ENCODE measurements at regions not wholly inside any gene's neighbourhood (a gene's known extent, or its start where the extent isn't known, plus 50 kb on each side); places are given as distances from the start of the nearest gene placed in this dataset.
"Not testable (repeated sequence)": the region's sequence is repeated elsewhere in the genome, so short reads cannot be mapped to it uniquely, and the experiment has no call there.

DNA sequence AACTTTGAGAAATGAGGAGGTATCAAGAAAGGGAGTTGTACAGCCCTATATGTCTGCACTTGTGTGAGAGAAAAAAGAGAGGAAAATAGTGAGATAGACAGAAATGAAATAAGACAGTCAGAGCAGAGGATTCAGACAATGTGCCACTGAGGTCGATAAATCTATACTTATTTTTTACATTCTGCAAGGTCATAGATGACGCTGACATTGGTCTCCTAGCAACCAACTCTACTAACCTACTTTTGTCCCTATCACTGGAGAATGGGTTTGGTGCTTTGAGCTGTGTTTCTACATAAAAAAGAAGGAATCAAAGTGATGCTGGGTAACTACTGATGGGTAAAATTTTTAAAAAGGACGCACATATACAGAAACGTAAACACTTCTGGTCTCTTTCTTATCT is 573.3 kb upstream of the RORB start:
- no peaks in the 10 kb centered on the region for H3K27me3 ChIP-seq (ENCODE audit: control insufficient read depth, insufficient read depth, low read length)
- no peak overlapping the region for H3K4me3 ChIP-seq (ENCODE audit: insufficient read depth, low read depth, low read length)
- DNase-seq = no peak
- no peaks in the 10 kb centered on the region for H3K36me3 ChIP-seq (replicated peaks; ENCODE audit: control insufficient read depth, insufficient read depth, low read length)

DNA sequence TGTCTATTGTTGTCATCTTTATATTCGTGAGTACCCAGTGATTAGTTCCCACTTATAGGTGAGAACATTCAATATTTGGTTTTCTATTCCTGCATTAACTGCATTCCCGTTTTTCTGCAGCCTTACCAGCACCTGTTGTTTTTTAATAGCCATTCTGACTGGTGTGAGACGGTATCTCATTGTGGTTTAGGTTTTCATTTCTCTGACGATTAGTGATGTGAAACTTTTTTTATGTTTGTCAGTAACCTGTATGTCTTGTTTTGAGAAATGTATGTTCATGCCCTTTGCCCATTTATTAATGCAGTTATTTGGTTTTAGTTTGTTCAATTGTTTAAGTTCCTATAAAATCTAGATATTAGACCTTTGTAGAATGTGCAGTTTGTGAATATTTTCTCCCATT is 546.0 kb upstream of the RORB start:
- DNase-seq = no peak
- Histone ChIP-seq H3K27me3 (ENCODE audit: control insufficient read depth, insufficient read depth, low read length) (no peaks in the 10 kb centered on the region), H3K4me3 (ENCODE audit: insufficient read depth, low read depth, low read length) (no peak overlapping the region), H3K36me3 (replicated peaks; ENCODE audit: control insufficient read depth, insufficient read depth, low read length) (no peaks in the 10 kb centered on the region)

DNA sequence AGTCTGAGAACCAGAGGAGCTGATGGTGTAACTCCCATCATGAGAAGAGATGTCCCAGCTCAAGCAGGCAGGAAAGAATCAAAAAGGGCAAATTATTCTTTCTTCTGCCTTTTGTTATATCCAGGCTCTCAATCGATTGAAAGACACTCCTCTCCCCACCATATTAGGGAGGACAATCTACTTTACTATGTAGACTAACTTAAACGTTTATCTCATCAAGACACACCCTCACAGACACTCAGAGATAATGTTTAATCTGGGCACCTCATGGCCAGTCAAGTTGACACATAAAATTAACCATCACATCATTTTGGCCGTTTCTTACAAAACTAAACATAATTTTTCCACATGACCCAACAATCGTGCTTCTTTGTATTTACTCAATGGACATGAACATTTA is 534.3 kb upstream of the RORB start:
- Histone ChIP-seq H3K4me3 (ENCODE audit: insufficient read depth, low read depth, low read length) (no peak overlapping the region), H3K36me3 (replicated peaks; ENCODE audit: control insufficient read depth, insufficient read depth, low read length) (no peaks in the 10 kb centered on the region), H3K27me3 (ENCODE audit: control insufficient read depth, insufficient read depth, low read length) (no peaks in the 10 kb centered on the region)
- no peak for DNase-seq

DNA sequence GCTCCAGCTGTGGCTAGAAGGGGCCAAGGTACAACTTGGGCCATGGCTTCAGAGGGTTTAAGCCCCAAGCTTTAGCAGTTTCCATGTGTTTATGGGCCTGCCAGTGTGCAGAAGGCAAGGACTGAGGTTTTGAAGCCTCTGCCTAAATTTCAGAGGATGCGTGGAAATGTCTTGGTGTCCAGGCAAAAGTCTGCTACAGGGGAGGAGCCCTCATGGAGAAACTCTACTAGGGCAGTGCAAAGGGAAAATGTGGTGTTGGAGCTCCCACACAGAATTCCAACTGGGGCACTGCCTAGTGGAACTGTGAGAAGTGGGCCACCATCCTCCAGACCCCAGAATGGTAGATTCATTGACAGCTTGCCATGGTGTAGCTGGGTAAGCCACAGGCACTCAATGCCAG is 527.2 kb upstream of the RORB start:
- Histone ChIP-seq H3K4me3 (ENCODE audit: insufficient read depth, low read depth, low read length) (no peak overlapping the region), H3K27me3 (ENCODE audit: control insufficient read depth, insufficient read depth, low read length) (no peaks in the 10 kb centered on the region), H3K36me3 (replicated peaks; ENCODE audit: control insufficient read depth, insufficient read depth, low read length) (peaks cover 1% of the 10 kb centered on the region; the same call in 1 of the 2 replicates)
- DNase-seq = no peak

DNA sequence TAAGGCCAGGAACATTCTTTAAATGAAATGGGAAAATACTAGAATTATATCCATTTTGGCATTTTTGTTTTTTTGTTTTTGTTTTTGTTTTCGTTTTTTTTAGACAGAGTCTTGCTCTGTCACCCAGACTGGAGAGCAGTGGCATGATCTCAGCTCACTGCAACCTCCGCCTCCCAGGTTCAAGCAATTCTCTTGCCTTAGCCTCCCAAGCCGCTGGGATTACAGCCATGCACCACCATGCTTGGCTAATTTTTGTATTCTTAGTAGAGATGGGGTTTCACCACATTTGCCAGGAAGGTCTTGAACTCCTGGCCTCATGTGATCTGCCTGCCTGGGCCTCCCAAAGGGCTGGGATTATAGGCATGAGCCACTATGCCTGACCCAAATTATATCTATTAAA is 520.7 kb upstream of the RORB start:
- not testable (repeated sequence) for DNase-seq; H3K4me3 ChIP-seq (ENCODE audit: insufficient read depth, low read depth, low read length); H3K27me3 ChIP-seq (ENCODE audit: control insufficient read depth, insufficient read depth, low read length); H3K36me3 ChIP-seq (replicated peaks; ENCODE audit: control insufficient read depth, insufficient read depth, low read length)

DNA sequence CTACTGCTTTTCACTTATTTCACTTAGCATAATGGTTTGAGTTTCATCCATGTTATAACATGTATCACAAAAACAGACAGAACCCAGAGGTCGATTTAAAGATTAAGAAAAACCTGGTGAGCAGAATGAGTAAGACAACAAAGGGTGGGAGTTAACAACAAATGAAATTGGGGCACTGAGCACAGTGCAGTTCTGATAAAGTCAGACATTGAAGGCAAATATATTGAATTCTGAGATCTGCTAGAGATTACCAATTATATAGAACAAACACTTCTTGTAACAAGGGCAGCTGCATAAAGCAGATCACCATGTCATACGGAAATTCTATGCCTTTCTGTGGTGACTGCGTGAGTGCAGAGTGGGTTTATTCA is 517.3 kb upstream of the RORB start:
- DNase-seq = no peak
- H3K27me3 ChIP-seq (ENCODE audit: control insufficient read depth, insufficient read depth, low read length) = no peaks in the 10 kb centered on the region
- H3K36me3 ChIP-seq (replicated peaks; ENCODE audit: control insufficient read depth, insufficient read depth, low read length) = no peaks in the 10 kb centered on the region
- no peak overlapping the region for H3K4me3 ChIP-seq (ENCODE audit: insufficient read depth, low read depth, low read length)

DNA sequence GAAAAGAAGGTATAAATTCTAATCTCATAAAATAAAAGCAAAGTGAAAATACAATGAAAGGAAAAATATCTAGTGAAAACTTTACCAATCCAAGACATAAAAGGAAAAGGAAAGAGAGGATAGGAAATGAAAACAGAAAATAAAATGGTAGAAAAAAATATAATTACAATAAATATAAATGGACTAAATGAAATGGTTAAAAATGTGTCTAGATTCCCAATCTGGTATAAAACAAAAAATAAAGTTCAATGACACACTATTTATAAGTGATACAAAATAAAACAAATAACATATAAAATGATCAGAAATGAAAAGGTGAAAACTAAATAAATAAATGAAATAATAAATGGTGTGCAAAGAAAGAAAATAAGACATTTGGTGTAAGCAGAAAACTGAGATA is 516.4 kb upstream of the RORB start:
- DNase-seq = no peak
- Histone ChIP-seq H3K27me3 (ENCODE audit: control insufficient read depth, insufficient read depth, low read length) (no peaks in the 10 kb centered on the region), H3K36me3 (replicated peaks; ENCODE audit: control insufficient read depth, insufficient read depth, low read length) (no peaks in the 10 kb centered on the region), H3K4me3 (ENCODE audit: insufficient read depth, low read depth, low read length) (no peak overlapping the region)

- DNase-seq = no peak
- no peaks in the 10 kb centered on the region for H3K27me3 ChIP-seq (ENCODE audit: control insufficient read depth, insufficient read depth, low read length)
- no peaks in the 10 kb centered on the region for H3K36me3 ChIP-seq (replicated peaks; ENCODE audit: control insufficient read depth, insufficient read depth, low read length)
- H3K4me3 ChIP-seq (ENCODE audit: insufficient read depth, low read depth, low read length) = no peak overlapping the region
These were observed 515.7 kb upstream of the RORB start for GRCh38 chr9:73981405-73981804.

DNA sequence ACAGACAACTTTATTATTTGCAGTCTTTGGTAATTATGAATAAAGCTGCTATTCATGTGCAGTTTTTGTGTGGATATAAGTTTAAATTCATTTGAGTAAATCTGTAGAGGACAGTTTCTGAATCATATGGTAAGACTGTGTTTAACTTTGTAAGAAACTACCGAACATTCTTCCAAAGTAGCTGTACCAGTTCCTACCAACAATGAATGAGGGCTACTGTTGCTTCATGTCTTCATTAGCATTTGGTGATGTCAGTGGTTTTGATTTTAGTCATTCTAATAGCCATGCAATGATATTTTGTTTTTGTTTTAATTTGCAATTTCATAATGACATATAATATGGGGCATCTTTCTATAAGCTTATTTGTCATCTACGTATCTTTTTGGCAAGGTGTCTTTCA is 501.3 kb upstream of the RORB start:
- no peak overlapping the region for H3K4me3 ChIP-seq (ENCODE audit: insufficient read depth, low read depth, low read length)
- no peak for DNase-seq
- H3K36me3 ChIP-seq (replicated peaks; ENCODE audit: control insufficient read depth, insufficient read depth, low read length) = no peaks in the 10 kb centered on the region
- H3K27me3 ChIP-seq (ENCODE audit: control insufficient read depth, insufficient read depth, low read length) = no peaks in the 10 kb centered on the region

DNA sequence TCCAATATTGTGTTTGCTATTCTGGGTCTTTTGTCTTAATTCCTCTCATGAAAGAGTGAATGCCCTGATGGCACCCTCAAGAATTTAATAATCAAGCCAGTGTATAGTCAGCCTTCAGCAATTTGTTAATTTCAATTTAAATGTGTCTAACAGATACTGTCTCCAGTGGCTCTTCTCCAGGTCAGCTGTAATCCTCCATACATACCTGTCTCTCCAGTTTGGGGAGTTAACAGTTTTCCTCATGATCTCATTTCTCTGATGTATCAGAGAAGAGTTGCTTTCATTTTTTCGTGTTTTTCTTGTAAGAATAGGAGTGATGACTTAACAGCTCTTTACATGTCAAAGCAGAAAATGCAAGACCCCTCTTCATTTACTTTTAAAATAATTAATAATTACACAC is 500.3 kb upstream of the RORB start:
- H3K4me3 ChIP-seq (ENCODE audit: insufficient read depth, low read depth, low read length) = no peak overlapping the region
- no peak for DNase-seq
- no peaks in the 10 kb centered on the region for H3K27me3 ChIP-seq (ENCODE audit: control insufficient read depth, insufficient read depth, low read length)
- H3K36me3 ChIP-seq (replicated peaks; ENCODE audit: control insufficient read depth, insufficient read depth, low read length) = no peaks in the 10 kb centered on the region

GRCh38 chr9:74001382-74001781 is 495.8 kb upstream of the RORB start:
- Histone ChIP-seq H3K36me3 (replicated peaks; ENCODE audit: control insufficient read depth, insufficient read depth, low read length) (no peaks in the 10 kb centered on the region), H3K4me3 (ENCODE audit: insufficient read depth, low read depth, low read length) (no peak overlapping the region), H3K27me3 (ENCODE audit: control insufficient read depth, insufficient read depth, low read length) (no peaks in the 10 kb centered on the region)
- no peak for DNase-seq

DNA sequence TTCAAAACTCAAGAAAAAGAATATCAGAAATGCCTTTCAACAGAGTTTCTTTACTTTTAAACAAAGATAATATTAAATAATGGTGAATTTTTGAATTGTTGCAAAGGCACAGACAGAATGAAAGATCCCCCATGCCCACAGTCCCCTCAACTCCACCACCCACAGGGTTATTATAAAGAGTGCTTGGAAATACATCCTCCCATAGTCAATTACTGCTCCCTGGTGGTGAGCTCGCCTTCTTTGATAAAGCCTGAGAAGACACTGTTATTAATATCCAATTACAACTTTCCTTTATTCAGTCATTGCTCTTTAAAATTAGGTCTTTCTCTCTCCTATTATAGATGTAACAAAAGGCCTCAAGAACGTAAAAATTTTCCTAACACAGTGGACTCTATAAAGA is 490.2 kb upstream of the RORB start:
- H3K4me3 ChIP-seq (ENCODE audit: insufficient read depth, low read depth, low read length) = no peak overlapping the region
- H3K27me3 ChIP-seq (ENCODE audit: control insufficient read depth, insufficient read depth, low read length) = no peaks in the 10 kb centered on the region
- no peaks in the 10 kb centered on the region for H3K36me3 ChIP-seq (replicated peaks; ENCODE audit: control insufficient read depth, insufficient read depth, low read length)
- DNase-seq = peak; percentile 39

GRCh38 chr9:74007833-74008232 is 489.3 kb upstream of the RORB start:
- no peak for DNase-seq

GRCh38 chr9:74016004-74016403 is 481.1 kb upstream of the RORB start:
- no peak for DNase-seq
- Histone ChIP-seq H3K27me3 (ENCODE audit: control insufficient read depth, insufficient read depth, low read length) (no peaks in the 10 kb centered on the region), H3K4me3 (ENCODE audit: insufficient read depth, low read depth, low read length) (no peak overlapping the region), H3K36me3 (replicated peaks; ENCODE audit: control insufficient read depth, insufficient read depth, low read length) (no peaks in the 10 kb centered on the region)

More at GRCh38 chr9:74007833-74008232, 489.3 kb upstream of the RORB start:
- no peaks in the 10 kb centered on the region for H3K36me3 ChIP-seq (replicated peaks; ENCODE audit: control insufficient read depth, insufficient read depth, low read length)
- H3K4me3 ChIP-seq (ENCODE audit: insufficient read depth, low read depth, low read length) = no peak overlapping the region
- H3K27me3 ChIP-seq (ENCODE audit: control insufficient read depth, insufficient read depth, low read length) = no peaks in the 10 kb centered on the region

GRCh38 chr9:74025402-74025925 is 471.7 kb upstream of the RORB start:
- Histone ChIP-seq H3K4me3 (ENCODE audit: insufficient read depth, low read depth, low read length) (no peak overlapping the region), H3K36me3 (replicated peaks; ENCODE audit: control insufficient read depth, insufficient read depth, low read length) (no peaks in the 10 kb centered on the region), H3K27me3 (ENCODE audit: control insufficient read depth, insufficient read depth, low read length) (no peaks in the 10 kb centered on the region)
- no peak for DNase-seq

DNA sequence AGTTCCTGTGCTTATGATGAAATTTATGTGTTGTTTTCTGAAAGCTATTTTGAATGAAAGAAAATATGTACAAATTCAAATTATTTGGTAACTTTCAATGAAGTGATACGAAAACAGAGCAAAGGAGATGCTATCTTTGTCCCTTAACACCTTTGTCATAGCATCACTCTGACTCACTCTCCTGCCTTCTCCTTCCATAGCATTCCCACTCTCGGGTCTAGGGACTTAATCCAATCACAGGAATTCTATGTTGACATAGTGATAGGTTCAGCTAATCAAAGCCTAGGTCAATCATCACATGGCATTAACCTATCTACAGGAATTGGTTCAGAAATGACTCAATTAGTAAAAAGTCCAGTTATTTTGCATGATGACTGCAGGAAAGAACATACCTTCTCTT is 464.7 kb upstream of the RORB start:
- no peak for DNase-seq
- Histone ChIP-seq H3K27me3 (ENCODE audit: control insufficient read depth, insufficient read depth, low read length) (no peaks in the 10 kb centered on the region), H3K4me3 (ENCODE audit: insufficient read depth, low read depth, low read length) (no peak overlapping the region), H3K36me3 (replicated peaks; ENCODE audit: control insufficient read depth, insufficient read depth, low read length) (no peaks in the 10 kb centered on the region)

Data from H7 (cell line).